DND-41 (cell line): ENCODE measurements at regions not wholly inside any gene's neighbourhood (a gene's known extent, or its start where the extent isn't known, plus 50 kb on each side); places are given as distances from the start of the nearest gene placed in this dataset.

Experiments used
- CTCF ChIP-seq: IDR thresholded peaks from 2 replicates; pipeline ENCODE4 v1.5.1; 2012; ENCODE audit warnings: borderline replicate concordance, low read length, moderate library complexity, mild to moderate bottlenecking; ENCODE audit not compliant: poor library complexity, severe bottlenecking; ENCODE audit errors: extremely low read depth
- EZH2 ChIP-seq: IDR thresholded peaks from 3 replicates; pipeline ENCODE4 v1.6.1; 2012; ENCODE audit warnings: borderline replicate concordance, low read depth, mild to moderate bottlenecking, moderate library complexity, low read length, inconsistent platforms; ENCODE audit not compliant: severe bottlenecking

GRCh38 chr2:150679456-150680120 lies 192.1 kb upstream of the RND3 start:
- TF ChIP-seq CTCF (no peak), EZH2 (no peak)
